ENCODE measurements at regions not wholly inside any gene's neighbourhood (a gene's known extent, or its start where the extent isn't known, plus 50 kb on each side); places are given as distances from the start of the nearest gene placed in this dataset.
"Not testable (repeated sequence)": the region's sequence is repeated elsewhere in the genome, so short reads cannot be mapped to it uniquely, and the experiment has no call there.

DNA sequence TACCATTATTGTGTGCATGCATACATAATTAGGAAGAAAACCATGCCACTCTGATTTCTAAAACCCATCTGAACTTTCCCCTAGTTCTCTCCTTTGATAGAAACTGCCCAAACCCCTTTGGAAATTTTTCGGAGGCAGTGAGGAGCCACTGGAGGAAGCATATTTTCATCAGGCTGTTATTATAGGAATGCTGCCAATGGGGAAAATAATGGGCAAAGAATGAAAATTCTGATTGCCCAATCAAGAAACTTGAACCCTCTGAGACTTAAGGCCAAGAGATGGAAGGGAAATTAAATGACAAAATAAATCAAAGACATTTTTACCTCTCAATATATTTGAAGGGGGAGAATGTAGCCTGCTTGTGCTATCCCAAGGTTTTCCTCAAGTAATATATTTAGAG is 376.0 kb upstream of the PDZRN3 start:
- Histone ChIP-seq H3K4me3 (peak overlapping the region; percentile 32), H3K4me2 (ENCODE audit: unreplicated experiment) (peak overlapping the region; percentile 63), H3K27ac (no peak overlapping the region), H3K9me3 (ENCODE audit: low read depth) (no peaks in the 10 kb centered on the region), H3K36me3 (ENCODE audit: low read depth) (no peaks in the 10 kb centered on the region), H3K79me2 (ENCODE audit: insufficient read depth) (no peaks in the 10 kb centered on the region), H4K20me1 (ENCODE audit: insufficient read depth) (no peaks in the 10 kb centered on the region), H2AFZ (peak overlapping the region; percentile 50), H3K9me2 (ENCODE audit: insufficient read depth) (no peaks in the 10 kb centered on the region), H3K9ac (no peak overlapping the region), H3F3A (ENCODE audit: insufficient read depth) (no peaks in the 10 kb centered on the region), H3K4me1 (ENCODE audit: insufficient read depth) (peaks cover 17% of the 10 kb centered on the region), H3K27me3 (replicated peaks; ENCODE audit: insufficient read depth) (no peaks in the 10 kb centered on the region)
- 3 to 10% methylated on average over 1 of the region's 1 CpG for WGBS, 2 experiments (ENCODE audit: low coverage in 1 of 2, low lambda C conversion rate in 2 of 2, missing lambda C conversion rate in 2 of 2)
- in situ Hi-C loops (cut with MboI): no loop called here
- peak; percentile 34 for DNase-seq
- TF ChIP-seq EZH2 (IDR thresholded peaks at IDR 0.05; ENCODE audit: insufficient read depth, poor library complexity, severe bottlenecking) (no peak), EZH2phosphoT487 (IDR thresholded peaks at IDR 0.05; ENCODE audit: insufficient read depth, low read depth) (no peak)

DNA sequence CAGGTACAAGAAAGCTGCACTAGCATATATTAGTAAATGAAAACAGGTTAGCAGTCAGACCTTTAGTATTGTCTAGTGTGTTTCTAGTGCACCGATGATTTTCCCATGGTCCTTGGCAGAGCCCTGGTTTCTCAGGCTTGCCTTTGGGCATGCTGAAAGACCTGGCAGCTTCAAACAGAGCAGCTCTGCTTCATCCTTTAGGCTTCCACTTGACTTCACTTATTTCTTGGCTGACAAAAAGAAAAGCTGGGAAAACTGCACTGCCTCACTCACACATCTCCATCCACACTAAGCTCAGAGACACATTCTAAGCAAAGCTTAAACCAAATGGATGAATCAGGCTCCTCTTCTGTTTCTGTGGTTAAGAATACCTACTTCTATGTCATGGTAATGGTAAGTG is 374.8 kb upstream of the PDZRN3 start:
- TF ChIP-seq EZH2phosphoT487 (IDR thresholded peaks at IDR 0.05; ENCODE audit: insufficient read depth, low read depth) (no peak), EZH2 (IDR thresholded peaks at IDR 0.05; ENCODE audit: insufficient read depth, poor library complexity, severe bottlenecking) (no peak)
- no peaks in the 10 kb centered on the region for H3K9me2 ChIP-seq (ENCODE audit: insufficient read depth)
- H4K20me1 ChIP-seq (ENCODE audit: insufficient read depth): no peaks in the 10 kb centered on the region
- no peaks in the 10 kb centered on the region for H3K36me3 ChIP-seq (ENCODE audit: low read depth)
- no peak overlapping the region for H3K4me3 ChIP-seq
- H3K27ac ChIP-seq: no peak overlapping the region
- peaks cover 17% of the 10 kb centered on the region for H3K4me1 ChIP-seq (ENCODE audit: insufficient read depth)
- H3K79me2 ChIP-seq (ENCODE audit: insufficient read depth): no peaks in the 10 kb centered on the region
- 37 to 62% methylated on average over 1 of the region's 1 CpG for WGBS, 2 experiments (ENCODE audit: low coverage in 1 of 2, low lambda C conversion rate in 2 of 2, missing lambda C conversion rate in 2 of 2)
- in situ Hi-C loops (cut with MboI): no loop called here
- DNase-seq: peak; percentile 38
- no peak overlapping the region for H3K9ac ChIP-seq
- H3K27me3 ChIP-seq (replicated peaks; ENCODE audit: insufficient read depth): no peaks in the 10 kb centered on the region
- no peak overlapping the region for H2AFZ ChIP-seq
- H3K4me2 ChIP-seq (ENCODE audit: unreplicated experiment): no peak overlapping the region
- no peaks in the 10 kb centered on the region for H3F3A ChIP-seq (ENCODE audit: insufficient read depth)
- H3K9me3 ChIP-seq (ENCODE audit: low read depth): no peaks in the 10 kb centered on the region

DNA sequence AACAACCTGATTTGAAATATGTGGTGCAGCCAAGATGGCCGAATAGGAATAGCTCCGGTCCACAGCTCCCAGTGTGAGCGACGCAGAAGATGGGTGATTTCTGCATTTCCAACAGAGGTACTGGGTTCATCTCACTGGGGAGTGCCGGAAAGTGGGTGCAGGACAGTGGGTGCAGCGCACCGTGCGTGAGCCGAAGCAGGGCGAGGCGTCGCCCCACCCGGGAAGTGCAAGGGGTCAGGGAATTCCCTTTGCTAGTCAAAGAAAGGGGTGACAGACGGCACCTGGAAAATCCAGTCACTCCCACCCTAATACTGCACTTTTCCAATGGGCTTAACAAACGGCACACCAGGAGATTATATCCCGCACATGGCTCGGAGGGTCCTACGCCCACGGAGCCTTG is 365.9 kb upstream of the PDZRN3 start:
- H3K9ac ChIP-seq; DNase-seq; H3K9me3 ChIP-seq (ENCODE audit: low read depth); H3F3A ChIP-seq (ENCODE audit: insufficient read depth); H3K27ac ChIP-seq; H3K27me3 ChIP-seq (replicated peaks; ENCODE audit: insufficient read depth); H2AFZ ChIP-seq; H3K79me2 ChIP-seq (ENCODE audit: insufficient read depth); H4K20me1 ChIP-seq (ENCODE audit: insufficient read depth); H3K9me2 ChIP-seq (ENCODE audit: insufficient read depth); in situ Hi-C loops (cut with MboI); H3K36me3 ChIP-seq (ENCODE audit: low read depth); H3K4me3 ChIP-seq; H3K4me2 ChIP-seq (ENCODE audit: unreplicated experiment); H3K4me1 ChIP-seq (ENCODE audit: insufficient read depth): not testable (repeated sequence)
- WGBS, 2 experiments (ENCODE audit: low coverage in 1 of 2, low lambda C conversion rate in 2 of 2, missing lambda C conversion rate in 2 of 2): 83 to 87% methylated on average over 12 to 19 of the region's 19 CpGs

DNA sequence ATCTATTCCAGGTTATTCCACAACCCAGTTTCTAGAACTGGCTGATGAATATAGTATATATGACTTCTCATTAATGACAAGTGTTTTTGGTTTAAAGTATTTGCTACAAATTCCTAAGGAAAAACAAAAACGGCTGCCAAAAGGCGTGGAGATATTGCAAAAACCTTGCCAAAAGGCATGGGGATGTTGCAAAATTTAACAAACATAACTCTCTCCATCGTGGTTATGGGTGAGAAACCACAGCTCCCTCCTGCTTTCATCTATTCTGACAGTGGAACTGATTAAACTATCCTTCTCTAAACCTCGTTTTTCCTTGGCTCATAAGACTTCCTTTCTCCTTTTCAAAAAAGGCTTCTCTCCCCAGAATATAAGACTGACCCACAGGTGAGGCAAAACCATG is 342.0 kb upstream of the PDZRN3 start:
- H3K27ac ChIP-seq: no peak overlapping the region
- H3K79me2 ChIP-seq (ENCODE audit: insufficient read depth): no peaks in the 10 kb centered on the region
- no peaks in the 10 kb centered on the region for H3F3A ChIP-seq (ENCODE audit: insufficient read depth)
- H3K4me1 ChIP-seq (ENCODE audit: insufficient read depth): no peaks in the 10 kb centered on the region
- H4K20me1 ChIP-seq (ENCODE audit: insufficient read depth): no peaks in the 10 kb centered on the region
- 2 to 5% methylated on average over 4 of the region's 4 CpGs for WGBS, 2 experiments (ENCODE audit: low coverage in 1 of 2, low lambda C conversion rate in 2 of 2, missing lambda C conversion rate in 2 of 2)
- H3K4me2 ChIP-seq (ENCODE audit: unreplicated experiment): no peak overlapping the region
- TF ChIP-seq EZH2 (IDR thresholded peaks at IDR 0.05; ENCODE audit: insufficient read depth, poor library complexity, severe bottlenecking) (no peak), EZH2phosphoT487 (IDR thresholded peaks at IDR 0.05; ENCODE audit: insufficient read depth, low read depth) (no peak)
- no peak overlapping the region for H2AFZ ChIP-seq
- DNase-seq: no peak
- H3K9me3 ChIP-seq (ENCODE audit: low read depth): no peaks in the 10 kb centered on the region
- no peak overlapping the region for H3K9ac ChIP-seq
- H3K36me3 ChIP-seq (ENCODE audit: low read depth): no peaks in the 10 kb centered on the region
- in situ Hi-C loops (cut with MboI): no loop called here
- peaks cover 9% of the 10 kb centered on the region for H3K27me3 ChIP-seq (replicated peaks; ENCODE audit: insufficient read depth)
- no peaks in the 10 kb centered on the region for H3K9me2 ChIP-seq (ENCODE audit: insufficient read depth)
- no peak overlapping the region for H3K4me3 ChIP-seq

DNA sequence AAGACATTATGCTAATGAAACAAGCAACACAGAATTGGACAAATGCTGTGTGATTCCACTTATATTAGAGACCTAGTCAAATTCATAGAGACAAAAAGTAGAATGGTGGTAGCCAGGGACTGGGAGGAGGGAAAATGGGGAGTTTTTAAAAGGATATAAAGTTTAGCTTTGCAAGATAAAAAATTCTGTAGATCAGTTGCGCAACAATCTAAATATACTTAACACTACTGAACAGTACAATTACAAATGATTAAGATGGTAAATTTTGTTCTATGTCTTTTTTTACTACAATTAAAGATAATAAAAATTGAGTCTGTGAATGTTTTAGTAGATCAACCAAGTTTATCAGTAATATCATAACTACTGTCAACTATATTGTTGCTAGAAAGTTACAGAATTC is 340.1 kb upstream of the PDZRN3 start:
- no peaks in the 10 kb centered on the region for H3K79me2 ChIP-seq (ENCODE audit: insufficient read depth)
- TF ChIP-seq EZH2phosphoT487 (IDR thresholded peaks at IDR 0.05; ENCODE audit: insufficient read depth, low read depth) (no peak), EZH2 (IDR thresholded peaks at IDR 0.05; ENCODE audit: insufficient read depth, poor library complexity, severe bottlenecking) (no peak)

More for the DNA sequence above, 340.1 kb upstream of the PDZRN3 start:
- Histone ChIP-seq H3K4me3 (no peak overlapping the region), H3K27ac (no peak overlapping the region), H3K9me2 (ENCODE audit: insufficient read depth) (no peaks in the 10 kb centered on the region), H2AFZ (no peak overlapping the region), H3K9me3 (ENCODE audit: low read depth) (no peaks in the 10 kb centered on the region), H3K4me1 (ENCODE audit: insufficient read depth) (no peaks in the 10 kb centered on the region), H3K27me3 (replicated peaks; ENCODE audit: insufficient read depth) (peaks cover 9% of the 10 kb centered on the region), H3K36me3 (ENCODE audit: low read depth) (no peaks in the 10 kb centered on the region), H3K4me2 (ENCODE audit: unreplicated experiment) (no peak overlapping the region), H3F3A (ENCODE audit: insufficient read depth) (no peaks in the 10 kb centered on the region), H3K9ac (no peak overlapping the region), H4K20me1 (ENCODE audit: insufficient read depth) (no peaks in the 10 kb centered on the region)
- DNase-seq: no peak
- in situ Hi-C loops (cut with MboI): no loop called here
- 94 to 95% methylated on average over 1 of the region's 1 CpG for WGBS, 2 experiments (ENCODE audit: low coverage in 1 of 2, low lambda C conversion rate in 2 of 2, missing lambda C conversion rate in 2 of 2)

All from GM23248 (cell line).